GM10248 (cell line): ENCODE measurements at regions not wholly inside any gene's neighbourhood (a gene's known extent, or its start where the extent isn't known, plus 50 kb on each side); places are given as distances from the start of the nearest gene placed in this dataset.

ENCODE experiments used
- CTCF ChIA-PET: fragments of 300-600 bp; sonication (Branson Sonifier 250); formaldehyde crosslinking; extraction: SDS; loops from one replicate; lab custom pipeline; 2021; ENCODE audit warnings: antibody characterized with exemption; lab: Yijun Ruan, JAX
- POLR2A ChIA-PET: fragments of 350-650 bp; sonication (Branson Sonifier 250); formaldehyde crosslinking; extraction: SDS; loops from one replicate; lab custom pipeline; 2020; ENCODE audit warnings: antibody characterized with exemption; lab: Yijun Ruan, JAX
- DNase-seq: peaks from one replicate; pipeline ENCODE4 v3.0.0; 2012; ENCODE audit errors: extremely low spot score
- CTCF ChIP-seq: IDR thresholded peaks from 2 replicates; pipeline ENCODE4 v1.5.1; 2012; ENCODE audit warnings: mild to moderate bottlenecking, low read depth; ENCODE audit errors: extremely low read depth, missing control alignments, control extremely low read depth

- TF ChIP-seq CTCF: no peak
- ChIA-PET CTCF (interaction anchor here (1.4 kb wide), 1 partner anchor 25 kb away, joined by 3 read pairs; no protein-coding TSS in a partner anchor), POLR2A (no interaction called here)
- no peak for DNase-seq
Measured at GRCh38 chr2:226483143-226483542, 316.5 kb downstream of the IRS1 start.

GRCh38 chr2:226478109-226478809, 321.4 kb downstream of the IRS1 start:
- CTCF ChIA-PET: interaction anchor here (1.1 to 1.4 kb wide), 2 partner anchors 10 to 58 kb away, joined by 3 to 6 read pairs; no protein-coding TSS in a partner anchor
- no peak for DNase-seq
- TF ChIP-seq CTCF: no peak
- POLR2A ChIA-PET: no interaction called here

GRCh38 chr2:226477221-226478108, 322.2 kb downstream of the IRS1 start:
- ChIA-PET POLR2A (no interaction called here), CTCF (interaction anchor here (0.7 to 1.4 kb wide), 2 partner anchors 9 to 261 kb away, joined by 3 to 6 read pairs; no protein-coding TSS in a partner anchor)
- no peak for TF ChIP-seq CTCF
- DNase-seq: no peak

GRCh38 chr2:226475650-226476049, 324.0 kb downstream of the IRS1 start:
- POLR2A ChIA-PET: no interaction called here
- TF ChIP-seq CTCF: no peak
- no peak for DNase-seq
- CTCF ChIA-PET: no interaction called here

GRCh38 chr2:226474131-226474530, 325.5 kb downstream of the IRS1 start:
- ChIA-PET POLR2A (no interaction called here), CTCF (no interaction called here)
- no peak for DNase-seq
- TF ChIP-seq CTCF: no peak

GRCh38 chr2:226471987-226472470, 327.6 kb downstream of the IRS1 start:
- ChIA-PET CTCF (no interaction called here), POLR2A (no interaction called here)
- no peak for DNase-seq
- no peak for TF ChIP-seq CTCF
